A673 (cell line): ENCODE measurements at regions not wholly inside any gene's neighbourhood (a gene's known extent, or its start where the extent isn't known, plus 50 kb on each side); places are given as distances from the start of the nearest gene placed in this dataset.

ENCODE experiments used
- BruUV-seq: library from RNA; stranded (reverse); fragments of 400-500 nt; replicated peaks from 2 replicates; lab custom pipeline; 2021; lab: Mats Ljungman, UMichigan
- CTCF ChIA-PET: fragments of 300-600 bp; sonication (Branson Sonifier 250); formaldehyde crosslinking; loops from one replicate; lab custom pipeline; 2022; ENCODE audit warnings: antibody characterized with exemption; lab: Charles Lee
- POLR2A ChIA-PET: fragments of 300-600 bp; sonication (Branson Sonifier 250); formaldehyde crosslinking; loops from one replicate; lab custom pipeline; 2022; ENCODE audit warnings: antibody characterized with exemption; ENCODE audit not compliant: low non-redundant PET; lab: Charles Lee
- DNase-seq: peaks from one replicate; pipeline ENCODE4 v3.0.0-alpha.2; 2015; ENCODE audit warnings: low spot score
- H3K27ac ChIP-seq: fragments of 200-600 bp; sonication (generic); 2 replicates; pipeline ENCODE4 v1.5.1; 2016; ENCODE audit warnings: mixed run types, low read depth, mild to moderate bottlenecking, mixed read lengths, antibody characterized with exemption, low read length; ENCODE audit not compliant: poor library complexity, severe bottlenecking
- H3K27me3 ChIP-seq: fragments of 200-600 bp; sonication (generic); replicated peaks from 2 replicates; pipeline ENCODE4 v1.6.1; 2017; ENCODE audit warnings: mixed run types, low read depth, mild to moderate bottlenecking, mixed read lengths, antibody characterized with exemption, low read length; ENCODE audit not compliant: insufficient read depth, poor library complexity
- H3K36me3 ChIP-seq: fragments of 200-600 bp; sonication (generic); 2 replicates; pipeline ENCODE4 v1.6.1; 2016; ENCODE audit warnings: mixed run types, mild to moderate bottlenecking, mixed read lengths, antibody characterized with exemption, low read length; ENCODE audit not compliant: insufficient read depth, poor library complexity, severe bottlenecking
- H3K4me1 ChIP-seq: fragments of 200-600 bp; sonication (generic); 2 replicates; pipeline ENCODE4 v1.6.1; 2017; ENCODE audit warnings: mixed run types, mild to moderate bottlenecking, mixed read lengths, antibody characterized with exemption, low read length; ENCODE audit not compliant: insufficient read depth, poor library complexity, severe bottlenecking
- H3K4me3 ChIP-seq: fragments of 200-600 bp; sonication (generic); 2 replicates; pipeline ENCODE4 v1.5.1; 2016; ENCODE audit warnings: low read depth, mixed run types, mild to moderate bottlenecking, mixed read lengths, low read length; ENCODE audit not compliant: poor library complexity, severe bottlenecking
- H3K9me3 ChIP-seq: fragments of 200-600 bp; sonication (generic); 2 replicates; pipeline ENCODE4 v1.6.1; 2016; ENCODE audit warnings: mixed run types, low read depth, mild to moderate bottlenecking, mixed read lengths, antibody characterized with exemption, low read length; ENCODE audit not compliant: poor library complexity, severe bottlenecking
- CTCF ChIP-seq: fragments of 300-800, 200-600 bp; sonication (generic); conservative IDR thresholded peaks from 2 replicates; pipeline ENCODE4 v1.5.1; 2017; ENCODE audit warnings: low read depth, mild to moderate bottlenecking, antibody characterized with exemption, low read length, moderate library complexity, mixed read lengths
- EZH2 ChIP-seq: fragments of 200-600 bp; sonication (generic); IDR thresholded peaks from 2 replicates; pipeline ENCODE4 v1.6.1; 2017; ENCODE audit warnings: borderline replicate concordance, low read depth, mild to moderate bottlenecking, mixed read lengths, antibody characterized with exemption, low read length; ENCODE audit not compliant: poor library complexity, severe bottlenecking
- intact Hi-C: fragments of 100-400 bp; cut with micrococcal nuclease; formaldehyde crosslinking; loops from one replicate; pipeline ENCODE4 v1.10.0; 2022; ENCODE audit not compliant: unreplicated experiment

GRCh38 chr6:3926150-3926482 lies 76.9 kb downstream of the FAM50B start:
- POLR2A ChIA-PET, result no interaction called here
- Histone ChIP-seq H3K4me1 (peaks cover 14% of the 10 kb centered on the region), H3K36me3 (no peaks in the 10 kb centered on the region), H3K4me3 (no peak overlapping the region), H3K27ac (no peak overlapping the region), H3K9me3 (no peaks in the 10 kb centered on the region), H3K27me3 (no peaks in the 10 kb centered on the region)
- intact Hi-C loops, result no loop called here
- no TSS peak for BruUV-seq
- no peak for TF ChIP-seq EZH2
- TF ChIP-seq CTCF, result no peak
- CTCF ChIA-PET, result no interaction called here
- DNase-seq, result no peak

- ChIA-PET CTCF (no interaction called here), POLR2A (no interaction called here)
- Histone ChIP-seq H3K36me3 (no peaks in the 10 kb centered on the region), H3K4me1 (peaks cover 14% of the 10 kb centered on the region), H3K4me3 (no peak overlapping the region), H3K27ac (no peak overlapping the region), H3K9me3 (no peaks in the 10 kb centered on the region), H3K27me3 (no peaks in the 10 kb centered on the region)
- intact Hi-C loops, result no loop called here
- TF ChIP-seq CTCF, result no peak
- no peak for TF ChIP-seq EZH2
- no TSS peak for BruUV-seq
- DNase-seq, result no peak
These were observed 78.9 kb downstream of the FAM50B start for GRCh38 chr6:3928111-3928510.

GRCh38 chr6:3929281-3929798 lies 80.2 kb downstream of the FAM50B start:
- intact Hi-C loops, result no loop called here
- H3K36me3 ChIP-seq, result no peaks in the 10 kb centered on the region
- ChIA-PET CTCF (no interaction called here), POLR2A (no interaction called here)
- TF ChIP-seq CTCF, result no peak
- TF ChIP-seq EZH2, result no peak
- H3K4me3 ChIP-seq, result no peak overlapping the region
- no peak for DNase-seq
- BruUV-seq, result no TSS peak
- no peak overlapping the region for H3K27ac ChIP-seq
- H3K4me1 ChIP-seq, result peaks cover 14% of the 10 kb centered on the region
- H3K9me3 ChIP-seq, result no peaks in the 10 kb centered on the region
- H3K27me3 ChIP-seq, result no peaks in the 10 kb centered on the region
